ENCODE measurements at regions not wholly inside any gene's neighbourhood (a gene's known extent, or its start where the extent isn't known, plus 50 kb on each side); places are given as distances from the start of the nearest gene placed in this dataset.

DNA sequence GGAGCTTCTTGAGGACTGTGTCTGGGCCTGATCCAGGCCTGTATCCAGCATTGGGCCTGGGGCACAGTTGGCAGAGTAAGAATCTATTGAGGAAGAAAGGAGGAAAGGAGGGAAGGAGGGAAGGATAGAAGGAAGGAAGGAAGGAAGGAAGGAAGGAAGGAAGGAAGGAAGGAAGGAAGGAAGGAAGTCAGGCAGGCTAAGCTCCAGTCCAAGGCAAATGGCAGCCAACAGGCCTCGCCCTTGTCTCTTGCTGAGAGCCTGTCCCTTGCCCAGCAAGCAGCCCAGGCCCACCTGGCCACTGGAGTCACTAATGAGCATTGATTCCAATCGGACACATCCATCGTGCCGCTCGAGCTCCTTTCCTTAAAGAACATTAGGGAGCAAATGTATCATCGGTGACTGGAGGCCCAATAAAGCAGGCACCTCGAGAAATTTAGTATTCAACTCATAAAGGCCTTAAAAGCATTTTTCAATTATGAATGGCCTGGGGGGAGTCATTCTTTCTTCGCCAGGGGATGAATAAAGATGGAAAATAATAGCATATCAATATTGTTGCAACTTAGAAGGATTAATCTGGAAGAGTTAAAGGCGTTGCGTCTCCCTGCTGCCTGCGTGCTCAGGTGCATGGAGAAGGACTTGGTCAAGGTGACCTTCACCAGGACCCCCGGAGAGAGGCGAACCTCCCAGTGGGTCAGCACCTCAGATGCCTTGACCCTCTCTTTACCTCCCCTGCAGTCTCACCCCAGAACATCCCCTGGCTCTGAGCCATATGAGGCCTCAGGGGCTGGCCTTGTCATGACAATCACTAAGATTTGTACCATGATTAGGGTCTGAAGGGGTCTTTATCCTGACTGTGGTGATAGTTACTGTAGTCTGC lies 144.5 kb upstream of the RUNX3 start:
- Histone ChIP-seq H3K27ac (ENCODE audit: insufficient read depth, low read length) (no peak overlapping the region), H3K4me2 (ENCODE audit: low read depth, low read length) (no peak overlapping the region), H2BK5ac (ENCODE audit: low read depth, low read length, poor library complexity, severe bottlenecking) (no peak overlapping the region), H4K8ac (ENCODE audit: low read depth in 2 of 2, low read length in 2 of 2) (no peak overlapping the region), H4K91ac (ENCODE audit: insufficient read depth, low read depth, low read length) (no peak overlapping the region), H2AK9ac (replicated peaks; ENCODE audit: low read depth, low read length, poor library complexity) (no peak overlapping the region), H2BK120ac (ENCODE audit: low read depth, low read length) (no peak overlapping the region), H3K79me1 (ENCODE audit: low read depth in 1 of 2, low read length in 2 of 2) (no peaks in the 10 kb centered on the region), H3K4me3 (ENCODE audit: insufficient read depth, low read depth, low read length) (no peak overlapping the region), H3K18ac (ENCODE audit: low read depth, low read length) (no peak overlapping the region), H3K9me1 (ENCODE audit: insufficient read depth, low read length) (no peaks in the 10 kb centered on the region), H2BK20ac (ENCODE audit: low read depth, low read length) (no peak overlapping the region), H3K9me3 (ENCODE audit: control insufficient read depth, insufficient read depth, low read length) (peaks cover 14% of the 10 kb centered on the region), H2AFZ (replicated peaks; ENCODE audit: low read length, poor library complexity) (no peak overlapping the region), H3K4me1 (ENCODE audit: control insufficient read depth, insufficient read depth, low read length) (no peaks in the 10 kb centered on the region), H3K36me3 (ENCODE audit: control insufficient read depth, insufficient read depth, low read length) (no peaks in the 10 kb centered on the region), H3K4ac (ENCODE audit: low read depth, low read length) (no peak overlapping the region), H3K56ac (ENCODE audit: extremely low read depth, insufficient read depth, low read length) (no peak overlapping the region), H3K23ac (ENCODE audit: low read depth, low read length) (no peak overlapping the region), H4K5ac (ENCODE audit: low read depth, low read length) (no peak overlapping the region), H2BK15ac (ENCODE audit: low read depth, low read length) (no peak overlapping the region), H3K14ac (replicated peaks; ENCODE audit: low read depth, low read length) (no peak overlapping the region), H3K27me3 (ENCODE audit: control insufficient read depth, insufficient read depth, low read length) (peaks cover 52% of the 10 kb centered on the region), H2AK5ac (ENCODE audit: low read depth, low read length) (no peak overlapping the region), H4K20me1 (ENCODE audit: insufficient read depth, low read length) (no peaks in the 10 kb centered on the region), H3K9ac (ENCODE audit: low read depth, low read length) (no peak overlapping the region)
- no peak for DNase-seq
- intact Hi-C loops (cut with micrococcal nuclease) (no loop called here), in situ Hi-C loops (cut with MboI; ENCODE audit: low sequenced_read_pairs) (no loop called here), dilution Hi-C loops (cut with HindIII; ENCODE audit: low sequenced_read_pairs, unreplicated experiment) (no loop called here)
- 43% methylated on average over 1 of the region's 13 CpGs; no CpG with 5 or more reads in 1 of the 2 experiments for WGBS, 2 experiments (ENCODE audit: extremely low coverage in 2 of 2, insufficient read length in 1 of 2)
- BruUV-seq (replicated peaks), result no TSS peak
- ChIA-PET POLR2A (ENCODE audit: unreplicated experiment) (no interaction called here), CTCF (no interaction called here)
- no peak for TF ChIP-seq POLR2A (IDR thresholded peaks at IDR 0.05; ENCODE audit: low read depth, low read length)
- TF ChIP-seq, protein P1, sequence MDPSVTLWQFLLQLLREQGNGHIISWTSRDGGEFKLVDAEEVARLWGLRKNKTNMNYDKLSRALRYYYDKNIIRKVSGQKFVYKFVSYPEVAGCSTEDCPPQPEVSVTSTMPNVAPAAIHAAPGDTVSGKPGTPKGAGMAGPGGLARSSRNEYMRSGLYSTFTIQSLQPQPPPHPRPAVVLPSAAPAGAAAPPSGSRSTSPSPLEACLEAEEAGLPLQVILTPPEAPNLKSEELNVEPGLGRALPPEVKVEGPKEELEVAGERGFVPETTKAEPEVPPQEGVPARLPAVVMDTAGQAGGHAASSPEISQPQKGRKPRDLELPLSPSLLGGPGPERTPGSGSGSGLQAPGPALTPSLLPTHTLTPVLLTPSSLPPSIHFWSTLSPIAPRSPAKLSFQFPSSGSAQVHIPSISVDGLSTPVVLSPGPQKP (IDR thresholded peaks at IDR 0.05; ENCODE audit: borderline replicate concordance, low read depth, low read length), result no peak
- no peak for TF ChIP-seq NFE2L2 (IDR thresholded peaks at IDR 0.05; ENCODE audit: low read depth, low read length)
- TF ChIP-seq BHLHE40 (IDR thresholded peaks at IDR 0.05; ENCODE audit: low read depth, low read length), result no peak
- TF ChIP-seq, protein P2, sequence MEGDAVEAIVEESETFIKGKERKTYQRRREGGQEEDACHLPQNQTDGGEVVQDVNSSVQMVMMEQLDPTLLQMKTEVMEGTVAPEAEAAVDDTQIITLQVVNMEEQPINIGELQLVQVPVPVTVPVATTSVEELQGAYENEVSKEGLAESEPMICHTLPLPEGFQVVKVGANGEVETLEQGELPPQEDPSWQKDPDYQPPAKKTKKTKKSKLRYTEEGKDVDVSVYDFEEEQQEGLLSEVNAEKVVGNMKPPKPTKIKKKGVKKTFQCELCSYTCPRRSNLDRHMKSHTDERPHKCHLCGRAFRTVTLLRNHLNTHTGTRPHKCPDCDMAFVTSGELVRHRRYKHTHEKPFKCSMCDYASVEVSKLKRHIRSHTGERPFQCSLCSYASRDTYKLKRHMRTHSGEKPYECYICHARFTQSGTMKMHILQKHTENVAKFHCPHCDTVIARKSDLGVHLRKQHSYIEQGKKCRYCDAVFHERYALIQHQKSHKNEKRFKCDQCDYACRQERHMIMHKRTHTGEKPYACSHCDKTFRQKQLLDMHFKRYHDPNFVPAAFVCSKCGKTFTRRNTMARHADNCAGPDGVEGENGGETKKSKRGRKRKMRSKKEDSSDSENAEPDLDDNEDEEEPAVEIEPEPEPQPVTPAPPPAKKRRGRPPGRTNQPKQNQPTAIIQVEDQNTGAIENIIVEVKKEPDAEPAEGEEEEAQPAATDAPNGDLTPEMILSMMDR (conservative IDR thresholded peaks at IDR 0.05; ENCODE audit: low read depth, low read length), result no peak
- TF ChIP-seq, protein P3, sequence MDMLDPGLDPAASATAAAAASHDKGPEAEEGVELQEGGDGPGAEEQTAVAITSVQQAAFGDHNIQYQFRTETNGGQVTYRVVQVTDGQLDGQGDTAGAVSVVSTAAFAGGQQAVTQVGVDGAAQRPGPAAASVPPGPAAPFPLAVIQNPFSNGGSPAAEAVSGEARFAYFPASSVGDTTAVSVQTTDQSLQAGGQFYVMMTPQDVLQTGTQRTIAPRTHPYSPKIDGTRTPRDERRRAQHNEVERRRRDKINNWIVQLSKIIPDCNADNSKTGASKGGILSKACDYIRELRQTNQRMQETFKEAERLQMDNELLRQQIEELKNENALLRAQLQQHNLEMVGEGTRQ (IDR thresholded peaks at IDR 0.05; ENCODE audit: low read depth, low read length), result no peak
- no peak for TF ChIP-seq FOS (IDR thresholded peaks at IDR 0.05; ENCODE audit: low read depth, low read length)
- TF ChIP-seq SMC3 (IDR thresholded peaks at IDR 0.05; ENCODE audit: low read depth, low read length), result no peak
- no peak for TF ChIP-seq CEBPB (IDR thresholded peaks at IDR 0.05; ENCODE audit: low read depth, low read length)
- TF ChIP-seq RCOR1 (IDR thresholded peaks at IDR 0.05; ENCODE audit: insufficient replicate concordance, low read length), result no peak
- TF ChIP-seq MAFK (IDR thresholded peaks at IDR 0.05; ENCODE audit: low read depth, low read length), result no peak
- TF ChIP-seq MAZ (IDR thresholded peaks at IDR 0.05; ENCODE audit: borderline replicate concordance, low read depth, low read length), result no peak
- no peak for TF ChIP-seq RFX5 (IDR thresholded peaks at IDR 0.05; ENCODE audit: low read depth, low read length)
- no peak for TF ChIP-seq MXI1 (IDR thresholded peaks at IDR 0.05; ENCODE audit: borderline replicate concordance, low read depth, low read length)
- no peak for TF ChIP-seq CHD1 (IDR thresholded peaks at IDR 0.05; ENCODE audit: low read depth, low read length)
- TF ChIP-seq RAD21 (IDR thresholded peaks at IDR 0.05; ENCODE audit: low read length), result no peak
- no peak for ATAC-seq (ENCODE audit: low read depth)

All from IMR-90 (cell line).